T-helper 17 cell (primary cell): ENCODE measurements at regions not wholly inside any gene's neighbourhood (a gene's known extent, or its start where the extent isn't known, plus 50 kb on each side); places are given as distances from the start of the nearest gene placed in this dataset.

Experiments used
- ATAC-seq: fragments of 150-1000 bp; cut with Tn5 transposase; 2 replicates; pipeline ENCODE4 v1.10.0; 2021; ENCODE audit warnings: mild to moderate bottlenecking, moderate library complexity
- DNase-seq, 3 donors: peaks; one replicate each; pipeline versions ENCODE4 v3.0.0 to v3.0.0-alpha.2; 2020 to 2021
- H3K9me3 ChIP-seq: one replicate; pipeline ENCODE4 v1.7.0; 2013; ENCODE audit warnings: low read length, mild to moderate bottlenecking; ENCODE audit not compliant: control insufficient read depth, poor library complexity, severe bottlenecking
- H3K27ac Mint-ChIP-seq: one replicate; pipeline ENCODE4 v1.8.0; 2022; ENCODE audit warnings: mild to moderate bottlenecking, moderate library complexity, mixed read lengths
- H3K27me3 Mint-ChIP-seq: one replicate; pipeline ENCODE4 v1.8.0; 2022; ENCODE audit warnings: mixed read lengths
- H3K36me3 Mint-ChIP-seq: one replicate; pipeline ENCODE4 v1.8.0; 2022; ENCODE audit warnings: low read depth, mixed read lengths
- H3K4me1 Mint-ChIP-seq: one replicate; pipeline ENCODE4 v1.8.0; 2022; ENCODE audit warnings: mild to moderate bottlenecking, mixed read lengths
- H3K4me3 Mint-ChIP-seq: one replicate; pipeline ENCODE4 v1.8.0; 2022; ENCODE audit warnings: mild to moderate bottlenecking, moderate library complexity, mixed read lengths

GRCh38 chr9:108634672-108635462, 220.9 kb downstream of the ACTL7B start:
- Mint-ChIP-seq H3K36me3 (peaks cover 3% of the 10 kb centered on the region), H3K27me3 (peaks cover 6% of the 10 kb centered on the region), H3K27ac (no peak overlapping the region), H3K4me3 (no peak overlapping the region), H3K4me1 (no peaks in the 10 kb centered on the region)
- H3K9me3 ChIP-seq, result no peaks in the 10 kb centered on the region
- DNase-seq (no peak), ATAC-seq (no peak)

GRCh38 chr9:108634204-108634603, 221.6 kb downstream of the ACTL7B start:
- no peaks in the 10 kb centered on the region for H3K9me3 ChIP-seq
- no peak overlapping the region for H3K4me3 Mint-ChIP-seq
- H3K27ac Mint-ChIP-seq, result no peak overlapping the region
- H3K36me3 Mint-ChIP-seq, result peaks cover 3% of the 10 kb centered on the region
- ATAC-seq (no peak), DNase-seq (no peak)
- H3K4me1 Mint-ChIP-seq, result no peaks in the 10 kb centered on the region
- H3K27me3 Mint-ChIP-seq, result peaks cover 3% of the 10 kb centered on the region

- Mint-ChIP-seq H3K36me3 (no peaks in the 10 kb centered on the region), H3K4me3 (no peak overlapping the region), H3K27ac (no peak overlapping the region), H3K27me3 (no peaks in the 10 kb centered on the region), H3K4me1 (no peaks in the 10 kb centered on the region)
- no peaks in the 10 kb centered on the region for H3K9me3 ChIP-seq
- DNase-seq, result no peak
- peak; percentile 35 for ATAC-seq
Measured at GRCh38 chr9:108631496-108632285, 224.1 kb downstream of the ACTL7B start.

- DNase-seq (no peak), ATAC-seq (no peak)
- H3K27ac Mint-ChIP-seq, result no peak overlapping the region
- H3K27me3 Mint-ChIP-seq, result no peaks in the 10 kb centered on the region
- no peaks in the 10 kb centered on the region for H3K9me3 ChIP-seq
- no peak overlapping the region for H3K4me3 Mint-ChIP-seq
- no peaks in the 10 kb centered on the region for H3K4me1 Mint-ChIP-seq
- no peaks in the 10 kb centered on the region for H3K36me3 Mint-ChIP-seq
Measured at GRCh38 chr9:108628316-108628715, 227.5 kb downstream of the ACTL7B start.

- no peak overlapping the region for H3K27ac Mint-ChIP-seq
- no peaks in the 10 kb centered on the region for H3K4me1 Mint-ChIP-seq
- H3K9me3 ChIP-seq, result no peaks in the 10 kb centered on the region
- H3K27me3 Mint-ChIP-seq, result no peaks in the 10 kb centered on the region
- DNase-seq, result no peak
- no peaks in the 10 kb centered on the region for H3K36me3 Mint-ChIP-seq
- H3K4me3 Mint-ChIP-seq, result no peak overlapping the region
- ATAC-seq, result no peak
Measured at GRCh38 chr9:108626743-108627142, 229.0 kb downstream of the ACTL7B start.

- Mint-ChIP-seq H3K4me1 (no peaks in the 10 kb centered on the region), H3K36me3 (no peaks in the 10 kb centered on the region), H3K4me3 (no peak overlapping the region), H3K27ac (no peak overlapping the region), H3K27me3 (no peaks in the 10 kb centered on the region)
- ATAC-seq, result no peak
- H3K9me3 ChIP-seq, result no peaks in the 10 kb centered on the region
- no peak for DNase-seq
Measured at GRCh38 chr9:108621991-108622855, 233.6 kb downstream of the ACTL7B start.

GRCh38 chr9:108620767-108621166, 235.0 kb downstream of the ACTL7B start:
- no peak overlapping the region for H3K27ac Mint-ChIP-seq
- ATAC-seq (no peak), DNase-seq (no peak)
- no peaks in the 10 kb centered on the region for H3K27me3 Mint-ChIP-seq
- H3K4me3 Mint-ChIP-seq, result no peak overlapping the region
- no peaks in the 10 kb centered on the region for H3K9me3 ChIP-seq
- H3K36me3 Mint-ChIP-seq, result no peaks in the 10 kb centered on the region
- no peaks in the 10 kb centered on the region for H3K4me1 Mint-ChIP-seq

- ATAC-seq, result no peak
- Mint-ChIP-seq H3K36me3 (no peaks in the 10 kb centered on the region), H3K27me3 (no peaks in the 10 kb centered on the region), H3K4me1 (no peaks in the 10 kb centered on the region), H3K27ac (no peak overlapping the region), H3K4me3 (no peak overlapping the region)
- no peaks in the 10 kb centered on the region for H3K9me3 ChIP-seq
- no peak for DNase-seq
Measured at GRCh38 chr9:108618906-108619550, 236.8 kb downstream of the ACTL7B start.

GRCh38 chr9:108617676-108618075, 238.1 kb downstream of the ACTL7B start:
- H3K4me3 Mint-ChIP-seq, result no peak overlapping the region
- no peak overlapping the region for H3K27ac Mint-ChIP-seq
- no peaks in the 10 kb centered on the region for H3K4me1 Mint-ChIP-seq
- H3K36me3 Mint-ChIP-seq, result no peaks in the 10 kb centered on the region
- no peaks in the 10 kb centered on the region for H3K27me3 Mint-ChIP-seq
- no peak for DNase-seq
- no peak for ATAC-seq
- H3K9me3 ChIP-seq, result no peaks in the 10 kb centered on the region

- no peaks in the 10 kb centered on the region for H3K27me3 Mint-ChIP-seq
- H3K4me1 Mint-ChIP-seq, result no peaks in the 10 kb centered on the region
- H3K9me3 ChIP-seq, result no peaks in the 10 kb centered on the region
- no peak overlapping the region for H3K27ac Mint-ChIP-seq
- no peak overlapping the region for H3K4me3 Mint-ChIP-seq
- ATAC-seq, result no peak
- no peaks in the 10 kb centered on the region for H3K36me3 Mint-ChIP-seq
- DNase-seq, result no peak
Measured at GRCh38 chr9:108615152-108615551, 240.6 kb downstream of the ACTL7B start.

- DNase-seq (no peak), ATAC-seq (no peak)
- Mint-ChIP-seq H3K4me1 (no peaks in the 10 kb centered on the region), H3K4me3 (no peak overlapping the region), H3K27ac (no peak overlapping the region), H3K36me3 (no peaks in the 10 kb centered on the region), H3K27me3 (no peaks in the 10 kb centered on the region)
- H3K9me3 ChIP-seq, result no peaks in the 10 kb centered on the region
Measured at GRCh38 chr9:108612513-108612912, 243.3 kb downstream of the ACTL7B start.

GRCh38 chr9:108609897-108610253, 245.9 kb downstream of the ACTL7B start:
- ATAC-seq (no peak), DNase-seq (no peak)
- Mint-ChIP-seq H3K4me3 (no peak overlapping the region), H3K4me1 (no peaks in the 10 kb centered on the region), H3K36me3 (no peaks in the 10 kb centered on the region), H3K27me3 (no peaks in the 10 kb centered on the region), H3K27ac (no peak overlapping the region)
- H3K9me3 ChIP-seq, result no peaks in the 10 kb centered on the region
